Neural progenitor cell (in vitro differentiated cells): ENCODE measurements at regions not wholly inside any gene's neighbourhood (a gene's known extent, or its start where the extent isn't known, plus 50 kb on each side); places are given as distances from the start of the nearest gene placed in this dataset.

Experiments used
- CTCF ChIP-seq: fragments of 200-600 bp; sonication (generic); IDR thresholded peaks from 2 replicates; pipeline ENCODE4 v1.5.1; 2017; ENCODE audit warnings: antibody characterized with exemption, mild to moderate bottlenecking
- EZH2 ChIP-seq: fragments of 200-600 bp; sonication (generic); IDR thresholded peaks from 2 replicates; pipeline ENCODE4 v1.6.1; 2017; ENCODE audit warnings: antibody characterized with exemption, mild to moderate bottlenecking, moderate library complexity

GRCh38 chr5:164350236-164350635, 844.8 kb downstream of the MAT2B start:
- no peak for TF ChIP-seq EZH2
- no peak for TF ChIP-seq CTCF
